ENCODE measurements at regions not wholly inside any gene's neighbourhood (a gene's known extent, or its start where the extent isn't known, plus 50 kb on each side); places are given as distances from the start of the nearest gene placed in this dataset.

DNA sequence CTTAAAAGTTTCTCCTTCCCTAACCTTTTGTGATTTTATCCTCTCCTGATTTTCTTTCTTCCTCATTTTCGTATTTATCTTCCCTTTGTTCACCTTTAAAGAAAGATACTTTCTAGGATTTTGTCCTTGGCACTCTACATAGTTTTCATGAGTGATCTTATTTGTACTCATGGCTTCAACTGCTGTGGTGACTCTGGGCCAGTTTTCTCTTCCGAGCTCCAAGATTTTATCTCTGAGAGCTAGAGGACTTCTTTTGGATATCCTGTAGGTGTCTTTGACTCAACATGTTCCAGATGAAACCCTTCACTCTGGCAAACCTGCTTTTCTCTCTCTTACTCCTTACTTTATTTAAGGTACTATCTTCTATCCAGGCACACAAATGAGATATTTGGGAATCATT, 53.7 kb upstream of the MACF1 start:
- no peak for TF ChIP-seq CTCF (IDR thresholded peaks at IDR 0.05; ENCODE audit: extremely low read depth in 1 of 2, insufficient read depth in 1 of 2, low read depth in 1 of 2, low read length in 2 of 2)
- no peak for TF ChIP-seq POLR2A (IDR thresholded peaks at IDR 0.05; ENCODE audit: low read depth, low read length)
- TF ChIP-seq EZH2 (IDR thresholded peaks at IDR 0.05; ENCODE audit: borderline replicate concordance, low read depth, low read length, severe bottlenecking) = no peak
- TF ChIP-seq MYC (IDR thresholded peaks at IDR 0.05; ENCODE audit: low read depth, low read length) = no peak
- TF ChIP-seq, protein P1, sequence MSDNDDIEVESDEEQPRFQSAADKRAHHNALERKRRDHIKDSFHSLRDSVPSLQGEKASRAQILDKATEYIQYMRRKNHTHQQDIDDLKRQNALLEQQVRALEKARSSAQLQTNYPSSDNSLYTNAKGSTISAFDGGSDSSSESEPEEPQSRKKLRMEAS (IDR thresholded peaks at IDR 0.05; ENCODE audit: insufficient read depth, insufficient read length) = no peak
- no peak for TF ChIP-seq POLR2AphosphoS5 (IDR thresholded peaks at IDR 0.05; ENCODE audit: insufficient read depth, low read depth, low read length)
- TF ChIP-seq JUN (IDR thresholded peaks at IDR 0.05; ENCODE audit: borderline replicate concordance, insufficient read depth, insufficient read length, low read depth) = no peak

Measured in endothelial cell of umbilical vein (primary cell).